ENCODE measurements at regions not wholly inside any gene's neighbourhood (a gene's known extent, or its start where the extent isn't known, plus 50 kb on each side); places are given as distances from the start of the nearest gene placed in this dataset.
"Not testable (repeated sequence)": the region's sequence is repeated elsewhere in the genome, so short reads cannot be mapped to it uniquely, and the experiment has no call there.

- no peak for DNase-seq
Measured at GRCh38 chr4:31199644-31200043, 479.5 kb downstream of the PCDH7 start.

GRCh38 chr4:31202054-31202453, 481.9 kb downstream of the PCDH7 start:
- DNase-seq; H3K27me3 ChIP-seq; H3K9me3 ChIP-seq (replicated peaks); H3K36me3 ChIP-seq; H3K4me3 ChIP-seq; H3K27ac ChIP-seq; H3K4me1 ChIP-seq: not testable (repeated sequence)

More at GRCh38 chr4:31199644-31200043, 479.5 kb downstream of the PCDH7 start:
- no peak overlapping the region for H3K27ac ChIP-seq
- H3K4me3 ChIP-seq = no peak overlapping the region
- no peaks in the 10 kb centered on the region for H3K36me3 ChIP-seq
- no peaks in the 10 kb centered on the region for H3K4me1 ChIP-seq
- H3K27me3 ChIP-seq = no peaks in the 10 kb centered on the region
- H3K9me3 ChIP-seq (replicated peaks) = peaks cover 8% of the 10 kb centered on the region

GRCh38 chr4:31204874-31205273, 484.7 kb downstream of the PCDH7 start:
- no peak overlapping the region for H3K4me3 ChIP-seq
- H3K9me3 ChIP-seq (replicated peaks) = peaks cover 6% of the 10 kb centered on the region
- no peak overlapping the region for H3K27ac ChIP-seq
- H3K27me3 ChIP-seq = no peaks in the 10 kb centered on the region
- H3K4me1 ChIP-seq = no peaks in the 10 kb centered on the region
- H3K36me3 ChIP-seq = no peaks in the 10 kb centered on the region
- DNase-seq = no peak

GRCh38 chr4:31220921-31221320, 500.8 kb downstream of the PCDH7 start:
- no peak overlapping the region for H3K4me3 ChIP-seq
- DNase-seq = no peak

GRCh38 chr4:31228068-31228467, 507.9 kb downstream of the PCDH7 start:
- Histone ChIP-seq H3K27ac (no peak overlapping the region), H3K36me3 (no peaks in the 10 kb centered on the region), H3K4me1 (0 out of 2 replicates have a peak, but pooled peaks cover 2% of the 10 kb centered on the region), H3K9me3 (replicated peaks) (no peaks in the 10 kb centered on the region), H3K4me3 (no peak overlapping the region), H3K27me3 (no peaks in the 10 kb centered on the region)
- DNase-seq = no peak

More at GRCh38 chr4:31220921-31221320, 500.8 kb downstream of the PCDH7 start:
- Histone ChIP-seq H3K27me3 (no peaks in the 10 kb centered on the region), H3K4me1 (no peaks in the 10 kb centered on the region), H3K36me3 (no peaks in the 10 kb centered on the region), H3K27ac (no peak overlapping the region), H3K9me3 (replicated peaks) (peaks cover 3% of the 10 kb centered on the region; the same call in 1 of the 2 replicates)

- Histone ChIP-seq H3K27me3 (no peaks in the 10 kb centered on the region), H3K9me3 (replicated peaks) (no peaks in the 10 kb centered on the region), H3K4me1 (peaks cover 2% of the 10 kb centered on the region; the same call in 1 of the 2 replicates), H3K4me3 (no peak overlapping the region), H3K27ac (no peak overlapping the region), H3K36me3 (no peaks in the 10 kb centered on the region)
- no peak for DNase-seq
Measured at GRCh38 chr4:31230594-31230993, 510.4 kb downstream of the PCDH7 start.

GRCh38 chr4:31234494-31234893, 514.3 kb downstream of the PCDH7 start:
- Histone ChIP-seq H3K36me3 (no peaks in the 10 kb centered on the region), H3K9me3 (replicated peaks) (no peaks in the 10 kb centered on the region), H3K4me3 (no peak overlapping the region), H3K27me3 (no peaks in the 10 kb centered on the region), H3K4me1 (no peaks in the 10 kb centered on the region; the same call in 1 of the 2 replicates), H3K27ac (no peak overlapping the region)
- peak in 1 of 2 experiments; percentile 12 for DNase-seq

GRCh38 chr4:31234901-31235300, 514.7 kb downstream of the PCDH7 start:
- H3K4me1 ChIP-seq = no peaks in the 10 kb centered on the region; the same call in 1 of the 2 replicates
- H3K4me3 ChIP-seq = no peak overlapping the region
- H3K9me3 ChIP-seq (replicated peaks) = no peaks in the 10 kb centered on the region
- no peaks in the 10 kb centered on the region for H3K36me3 ChIP-seq
- no peak overlapping the region for H3K27ac ChIP-seq
- no peak for DNase-seq
- no peaks in the 10 kb centered on the region for H3K27me3 ChIP-seq

GRCh38 chr4:31236020-31236638, 516.0 kb downstream of the PCDH7 start:
- DNase-seq = peak; percentile 24 to 46
- no peaks in the 10 kb centered on the region for H3K9me3 ChIP-seq (replicated peaks)
- no peak overlapping the region for H3K4me3 ChIP-seq
- H3K27me3 ChIP-seq = no peaks in the 10 kb centered on the region
- H3K4me1 ChIP-seq = no peaks in the 10 kb centered on the region; the same call in 1 of the 2 replicates
- no peak overlapping the region for H3K27ac ChIP-seq
- H3K36me3 ChIP-seq = no peaks in the 10 kb centered on the region

- no peak overlapping the region for H3K27ac ChIP-seq
- H3K36me3 ChIP-seq = no peaks in the 10 kb centered on the region
- H3K27me3 ChIP-seq = no peaks in the 10 kb centered on the region
- no peak overlapping the region for H3K4me3 ChIP-seq
- no peaks in the 10 kb centered on the region for H3K9me3 ChIP-seq (replicated peaks)
- no peaks in the 10 kb centered on the region; the same call in 1 of the 2 replicates for H3K4me1 ChIP-seq
- DNase-seq = no peak
Measured at GRCh38 chr4:31236639-31237173, 516.5 kb downstream of the PCDH7 start.

GRCh38 chr4:31237233-31237632, 517.1 kb downstream of the PCDH7 start:
- Histone ChIP-seq H3K4me1 (no peaks in the 10 kb centered on the region; the same call in 1 of the 2 replicates), H3K4me3 (no peak overlapping the region), H3K27ac (no peak overlapping the region), H3K27me3 (no peaks in the 10 kb centered on the region), H3K36me3 (no peaks in the 10 kb centered on the region), H3K9me3 (replicated peaks) (no peaks in the 10 kb centered on the region)
- no peak for DNase-seq

- Histone ChIP-seq H3K9me3 (replicated peaks) (no peaks in the 10 kb centered on the region), H3K27ac (no peak overlapping the region), H3K4me1 (no peaks in the 10 kb centered on the region; the same call in 1 of the 2 replicates), H3K36me3 (no peaks in the 10 kb centered on the region), H3K4me3 (no peak overlapping the region), H3K27me3 (no peaks in the 10 kb centered on the region)
- no peak for DNase-seq
Measured at GRCh38 chr4:31239886-31240285, 519.7 kb downstream of the PCDH7 start.

- H3K36me3 ChIP-seq = no peaks in the 10 kb centered on the region
- H3K27ac ChIP-seq = no peak overlapping the region
- no peaks in the 10 kb centered on the region; the same call in 1 of the 2 replicates for H3K9me3 ChIP-seq (replicated peaks)
- DNase-seq = no peak
- H3K4me1 ChIP-seq = no peaks in the 10 kb centered on the region
- H3K27me3 ChIP-seq = no peaks in the 10 kb centered on the region
- no peak overlapping the region for H3K4me3 ChIP-seq
Measured at GRCh38 chr4:31241504-31242106, 521.4 kb downstream of the PCDH7 start.

GRCh38 chr4:31246856-31247255, 526.7 kb downstream of the PCDH7 start:
- H3K4me1 ChIP-seq = no peaks in the 10 kb centered on the region
- H3K27ac ChIP-seq = no peak overlapping the region
- H3K36me3 ChIP-seq = no peaks in the 10 kb centered on the region
- H3K4me3 ChIP-seq = no peak overlapping the region
- H3K27me3 ChIP-seq = no peaks in the 10 kb centered on the region
- DNase-seq = no peak
- no peaks in the 10 kb centered on the region; the same call in 1 of the 2 replicates for H3K9me3 ChIP-seq (replicated peaks)

GRCh38 chr4:31259119-31259518, 539.0 kb downstream of the PCDH7 start:
- DNase-seq = no peak
- H3K4me1 ChIP-seq = no peaks in the 10 kb centered on the region

More at GRCh38 chr4:31259119-31259518, 539.0 kb downstream of the PCDH7 start:
- Histone ChIP-seq H3K36me3 (no peaks in the 10 kb centered on the region), H3K9me3 (replicated peaks) (peaks cover 4% of the 10 kb centered on the region; the same call in 1 of the 2 replicates), H3K27me3 (no peaks in the 10 kb centered on the region), H3K4me3 (no peak overlapping the region), H3K27ac (no peak overlapping the region)
